Fibroblast of the aortic adventitia (primary cell): ENCODE measurements at regions not wholly inside any gene's neighbourhood (a gene's known extent, or its start where the extent isn't known, plus 50 kb on each side); places are given as distances from the start of the nearest gene placed in this dataset.
"Not testable (repeated sequence)": the region's sequence is repeated elsewhere in the genome, so short reads cannot be mapped to it uniquely, and the experiment has no call there.

Source experiments
- DNase-seq: peaks from one replicate; pipeline ENCODE4 v3.0.0-alpha.2; 2010; ENCODE audit warnings: low read depth
- H3K4me3 ChIP-seq: 2 replicates; pipeline ENCODE4 v1.5.1; 2011; ENCODE audit warnings: low read depth, mild to moderate bottlenecking, control low read depth, low read length, moderate library complexity
- CTCF ChIP-seq: IDR thresholded peaks from 2 replicates; pipeline ENCODE4 v1.5.1; 2011; ENCODE audit warnings: mild to moderate bottlenecking, low read length, control low read depth, inconsistent platforms; ENCODE audit not compliant: insufficient read depth

- no peak for TF ChIP-seq CTCF
- H3K4me3 ChIP-seq: no peak overlapping the region
- no peak for DNase-seq
Measured at GRCh38 chr6:43931201-43931600, 161.2 kb downstream of the VEGFA start.

GRCh38 chr6:43930440-43931154 is 160.6 kb downstream of the VEGFA start:
- H3K4me3 ChIP-seq: no peak overlapping the region
- DNase-seq: no peak
- no peak for TF ChIP-seq CTCF

GRCh38 chr6:43929511-43929910 is 159.5 kb downstream of the VEGFA start:
- H3K4me3 ChIP-seq: no peak overlapping the region
- no peak for DNase-seq
- no peak for TF ChIP-seq CTCF

- H3K4me3 ChIP-seq: no peak overlapping the region
- no peak for TF ChIP-seq CTCF
- DNase-seq: no peak
Measured at GRCh38 chr6:43927532-43928210, 157.7 kb downstream of the VEGFA start.

- peak; percentile 98 for DNase-seq
- TF ChIP-seq CTCF: peak; percentile 15
- no peak overlapping the region for H3K4me3 ChIP-seq
Measured at GRCh38 chr6:43926634-43927531, 156.9 kb downstream of the VEGFA start.

- DNase-seq, H3K4me3 ChIP-seq: not testable (repeated sequence)
Measured at GRCh38 chr6:43925636-43926139, 155.7 kb downstream of the VEGFA start.

GRCh38 chr6:43924222-43924702 is 154.3 kb downstream of the VEGFA start:
- DNase-seq: no peak
- H3K4me3 ChIP-seq: no peak overlapping the region
- TF ChIP-seq CTCF: no peak
